Islet of Langerhans (tissue), 1 donor: ENCODE measurements at regions not wholly inside any gene's neighbourhood (a gene's known extent, or its start where the extent isn't known, plus 50 kb on each side); places are given as distances from the start of the nearest gene placed in this dataset.
"Not testable (repeated sequence)": the region's sequence is repeated elsewhere in the genome, so short reads cannot be mapped to it uniquely, and the experiment has no call there.

Source experiments
- FAIRE-seq: peaks from one replicate; lab custom pipeline; 2011; peaks lifted over from hg19 to GRCh38; lab: Jason Lieb, UNC

GRCh38 chr13:61546413-61546812 lies 130.8 kb upstream of the PCDH20 start:
- FAIRE-seq: no peak

GRCh38 chr13:61536433-61536832 lies 120.8 kb upstream of the PCDH20 start:
- FAIRE-seq: no peak

GRCh38 chr13:61531383-61532065 lies 115.9 kb upstream of the PCDH20 start:
- no peak for FAIRE-seq

- not testable (repeated sequence) for FAIRE-seq
Observed at GRCh38 chr13:61519214-61519613, 103.6 kb upstream of the PCDH20 start.

- no peak for FAIRE-seq
Observed at GRCh38 chr13:61508936-61509335, 93.3 kb upstream of the PCDH20 start.

- FAIRE-seq: no peak
Observed at GRCh38 chr13:61500176-61500575, 84.5 kb upstream of the PCDH20 start.

- FAIRE-seq: no peak
Observed at GRCh38 chr13:61495648-61496047, 80.0 kb upstream of the PCDH20 start.

- peak; percentile 41 for FAIRE-seq
Observed at GRCh38 chr13:61493556-61493955, 77.9 kb upstream of the PCDH20 start.

- FAIRE-seq: no peak
Observed at GRCh38 chr13:61486496-61486895, 70.8 kb upstream of the PCDH20 start.

- no peak for FAIRE-seq
Observed at GRCh38 chr13:61485128-61485765, 69.6 kb upstream of the PCDH20 start.

- no peak for FAIRE-seq
Observed at GRCh38 chr13:61477619-61478018, 62.0 kb upstream of the PCDH20 start.

- FAIRE-seq: no peak
Observed at GRCh38 chr13:61470786-61471185, 55.1 kb upstream of the PCDH20 start.

- no peak for FAIRE-seq
Observed at GRCh38 chr13:61466280-61466679, 50.6 kb upstream of the PCDH20 start.
